Glutamatergic neuron (in vitro differentiated cells): ENCODE measurements at regions not wholly inside any gene's neighbourhood (a gene's known extent, or its start where the extent isn't known, plus 50 kb on each side); places are given as distances from the start of the nearest gene placed in this dataset.

Experiments used
- DNase-seq: peaks from one replicate; pipeline ENCODE4 v3.0.0; 2022
- H3K27ac Mint-ChIP-seq: one replicate; pipeline ENCODE4 v1.8.0; 2020; ENCODE audit warnings: mild to moderate bottlenecking, mixed read lengths, inconsistent platforms; ENCODE audit not compliant: unreplicated experiment
- H3K27me3 Mint-ChIP-seq: one replicate; pipeline ENCODE4 v1.8.0; 2020; ENCODE audit warnings: mild to moderate bottlenecking, moderate library complexity, mixed read lengths, inconsistent platforms; ENCODE audit not compliant: unreplicated experiment
- H3K36me3 Mint-ChIP-seq: one replicate; pipeline ENCODE4 v1.8.0; 2020; ENCODE audit warnings: mild to moderate bottlenecking, mixed read lengths, inconsistent platforms; ENCODE audit not compliant: unreplicated experiment
- H3K4me1 Mint-ChIP-seq: one replicate; pipeline ENCODE4 v1.8.0; 2020; ENCODE audit warnings: mild to moderate bottlenecking, low read depth, mixed read lengths, inconsistent platforms; ENCODE audit not compliant: unreplicated experiment
- H3K4me3 Mint-ChIP-seq: one replicate; pipeline ENCODE4 v1.8.0; 2020; ENCODE audit warnings: mild to moderate bottlenecking, mixed read lengths, inconsistent platforms; ENCODE audit not compliant: unreplicated experiment
- H3K9me3 Mint-ChIP-seq: one replicate; pipeline ENCODE4 v1.8.0; 2020; ENCODE audit warnings: mild to moderate bottlenecking, moderate library complexity, mixed read lengths, inconsistent platforms; ENCODE audit not compliant: unreplicated experiment
- CTCF ChIP-seq: fragments of 200-600 bp; sonication (generic); IDR thresholded peaks from one replicate; pipeline ENCODE4 v1.5.0; 2021; ENCODE audit not compliant: partially characterized antibody, unreplicated experiment

GRCh38 chr7:110007320-110008063 lies 1083.4 kb upstream of the LRRN3 start:
- H3K27me3 Mint-ChIP-seq: no peaks in the 10 kb centered on the region
- no peak for TF ChIP-seq CTCF
- DNase-seq: no peak
- no peak overlapping the region for H3K4me3 Mint-ChIP-seq
- H3K4me1 Mint-ChIP-seq: peaks cover 5% of the 10 kb centered on the region
- no peaks in the 10 kb centered on the region for H3K36me3 Mint-ChIP-seq
- H3K27ac Mint-ChIP-seq: no peak overlapping the region
- no peaks in the 10 kb centered on the region for H3K9me3 Mint-ChIP-seq

GRCh38 chr7:110010359-110010758 lies 1080.6 kb upstream of the LRRN3 start:
- H3K27me3 Mint-ChIP-seq: no peaks in the 10 kb centered on the region
- peaks cover 2% of the 10 kb centered on the region for H3K9me3 Mint-ChIP-seq
- H3K27ac Mint-ChIP-seq: no peak overlapping the region
- no peak overlapping the region for H3K4me3 Mint-ChIP-seq
- H3K36me3 Mint-ChIP-seq: no peaks in the 10 kb centered on the region
- no peak for TF ChIP-seq CTCF
- no peak for DNase-seq
- peaks cover 1% of the 10 kb centered on the region for H3K4me1 Mint-ChIP-seq

- Mint-ChIP-seq H3K27me3 (no peaks in the 10 kb centered on the region), H3K4me1 (peaks cover 3% of the 10 kb centered on the region), H3K36me3 (no peaks in the 10 kb centered on the region), H3K4me3 (no peak overlapping the region), H3K27ac (no peak overlapping the region), H3K9me3 (peaks cover 2% of the 10 kb centered on the region)
- no peak for DNase-seq
- no peak for TF ChIP-seq CTCF
Measured at GRCh38 chr7:110017405-110017804, 1073.5 kb upstream of the LRRN3 start.

DNA sequence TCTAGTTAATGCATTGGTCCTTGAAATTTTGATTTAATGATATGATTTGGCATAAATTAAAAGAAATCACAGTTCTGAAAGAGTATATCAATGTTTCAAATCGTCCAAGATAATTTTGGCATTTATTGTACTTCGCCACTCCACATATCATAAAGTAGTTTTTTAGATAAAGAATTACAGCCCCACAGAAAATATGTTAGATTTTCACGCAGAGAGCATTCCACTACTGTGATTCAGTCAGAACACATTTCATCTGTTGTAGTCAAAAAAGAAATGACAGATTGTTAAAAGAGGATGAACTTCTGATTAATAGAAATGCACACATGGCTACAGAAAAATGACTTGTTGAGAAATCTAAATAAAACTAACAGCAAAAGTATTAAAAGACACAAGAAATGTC lies 1063.5 kb upstream of the LRRN3 start:
- no peak for DNase-seq
- H3K27ac Mint-ChIP-seq: no peak overlapping the region
- no peaks in the 10 kb centered on the region for H3K9me3 Mint-ChIP-seq
- no peak for TF ChIP-seq CTCF
- H3K4me1 Mint-ChIP-seq: no peaks in the 10 kb centered on the region
- no peaks in the 10 kb centered on the region for H3K36me3 Mint-ChIP-seq
- no peaks in the 10 kb centered on the region for H3K27me3 Mint-ChIP-seq
- no peak overlapping the region for H3K4me3 Mint-ChIP-seq

DNA sequence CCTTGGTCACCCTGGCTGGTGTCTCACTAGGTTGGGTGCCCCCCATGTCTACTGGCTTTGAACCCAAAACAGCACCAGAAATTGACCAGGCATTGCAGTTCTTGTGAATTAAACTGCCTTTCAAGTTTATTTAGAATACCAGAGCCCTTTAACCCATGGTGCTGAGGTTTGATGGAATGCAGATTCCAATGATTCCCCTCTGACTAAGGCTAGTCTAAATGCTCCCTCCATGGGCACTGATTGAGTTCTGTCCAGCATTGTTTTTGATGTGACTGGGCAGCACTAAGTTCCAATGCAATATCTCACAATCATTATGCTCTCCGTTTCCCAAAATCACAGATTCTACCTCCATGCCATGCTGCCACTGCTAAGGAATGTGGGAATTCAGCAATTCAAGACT lies 1047.4 kb upstream of the LRRN3 start:
- Mint-ChIP-seq H3K4me1 (no peaks in the 10 kb centered on the region), H3K4me3 (no peak overlapping the region)

More for the DNA sequence above, 1047.4 kb upstream of the LRRN3 start:
- TF ChIP-seq CTCF: no peak
- Mint-ChIP-seq H3K27me3 (no peaks in the 10 kb centered on the region), H3K9me3 (no peaks in the 10 kb centered on the region), H3K27ac (no peak overlapping the region), H3K36me3 (no peaks in the 10 kb centered on the region)
- no peak for DNase-seq
